Caco-2 (cell line): ENCODE measurements at regions not wholly inside any gene's neighbourhood (a gene's known extent, or its start where the extent isn't known, plus 50 kb on each side); places are given as distances from the start of the nearest gene placed in this dataset.

ENCODE experiments used
- BruUV-seq: library from RNA; stranded (reverse); fragments of 400-500 nt; replicated peaks from 2 replicates; lab custom pipeline; 2021; lab: Mats Ljungman, UMichigan
- CTCF ChIA-PET: fragments of 300-600 bp; sonication (Branson Sonifier 250); formaldehyde crosslinking; loops from one replicate; lab custom pipeline; 2022; ENCODE audit warnings: antibody characterized with exemption; lab: Charles Lee
- POLR2A ChIA-PET: fragments of 300-600 bp; sonication (Branson Sonifier 250); formaldehyde crosslinking; loops from one replicate; lab custom pipeline; 2022; ENCODE audit warnings: antibody characterized with exemption; lab: Charles Lee
- DNase-seq, 2 experiments: peaks; one replicate each; pipeline versions ENCODE4 v3.0.0 to v3.0.0-alpha.2; 2020 to 2022
- H3K27me3 ChIP-seq: replicated peaks from 2 replicates; pipeline ENCODE4 v1.6.0; 2011; ENCODE audit warnings: low read length; ENCODE audit not compliant: control insufficient read depth, insufficient read depth
- H3K36me3 ChIP-seq: 2 replicates; pipeline ENCODE4 v1.5.1; 2011; ENCODE audit warnings: low read length; ENCODE audit not compliant: control insufficient read depth, insufficient read depth
- H3K4me1 ChIP-seq: fragments of 250-450 bp; sonication (Bioruptor Pico); 2 replicates; pipeline ENCODE4 v1.5.1; 2020; ENCODE audit warnings: mild to moderate bottlenecking
- H3K4me3 ChIP-seq: 2 replicates; pipeline ENCODE4 v1.5.1; 2011; ENCODE audit warnings: low read depth, mild to moderate bottlenecking, control low read depth, low read length
- H3K9me3 ChIP-seq: fragments of 250-450 bp; sonication (Bioruptor Pico); 2 replicates; pipeline ENCODE4 v1.5.1; 2020; ENCODE audit warnings: mild to moderate bottlenecking, moderate library complexity
- H3K27ac Mint-ChIP-seq: one replicate; pipeline ENCODE4 v1.8.0; 2022; ENCODE audit warnings: mixed read lengths; ENCODE audit not compliant: unreplicated experiment
- H3K27me3 Mint-ChIP-seq: one replicate; pipeline ENCODE4 v1.8.0; 2022; ENCODE audit warnings: mixed read lengths; ENCODE audit not compliant: insufficient read depth, unreplicated experiment
- H3K36me3 Mint-ChIP-seq: one replicate; pipeline ENCODE4 v1.8.0; 2022; ENCODE audit warnings: mild to moderate bottlenecking, mixed read lengths; ENCODE audit not compliant: insufficient read depth, unreplicated experiment
- H3K4me1 Mint-ChIP-seq: one replicate; pipeline ENCODE4 v1.8.0; 2022; ENCODE audit warnings: low read depth, mixed read lengths; ENCODE audit not compliant: unreplicated experiment
- H3K4me3 Mint-ChIP-seq: one replicate; pipeline ENCODE4 v1.8.0; 2022; ENCODE audit warnings: mild to moderate bottlenecking, moderate library complexity, mixed read lengths; ENCODE audit not compliant: unreplicated experiment
- H3K9me3 Mint-ChIP-seq: one replicate; pipeline ENCODE4 v1.8.0; 2022; ENCODE audit warnings: mixed read lengths; ENCODE audit not compliant: unreplicated experiment
- CTCF ChIP-seq, 2 experiments: fragments of 200-600 bp in 1 of 2; IDR thresholded peaks; 1 replicate in 1 of 2; 2 replicates in 1 of 2; pipeline versions ENCODE4 v1.5.1 to v1.8.0; 2011 to 2022; ENCODE audit warnings: antibody characterized with exemption in 1 of 2, control low read depth in 1 of 2, inconsistent platforms in 1 of 2, low read depth in 1 of 2, low read length in 1 of 2, mild to moderate bottlenecking in 1 of 2, moderate library complexity in 1 of 2; ENCODE audit not compliant: insufficient read depth in 1 of 2, severe bottlenecking in 1 of 2, unreplicated experiment in 1 of 2
- intact Hi-C: fragments of 100-400 bp; cut with micrococcal nuclease; formaldehyde crosslinking; loops from one replicate; pipeline ENCODE4 v1.10.0; 2022; ENCODE audit not compliant: unreplicated experiment

GRCh38 chr21:23543333-23543732, 2063.9 kb downstream of the MRPL39 start:
- Mint-ChIP-seq H3K9me3 (no peaks in the 10 kb centered on the region), H3K27me3 (no peaks in the 10 kb centered on the region), H3K4me1 (no peaks in the 10 kb centered on the region), H3K27ac (no peak overlapping the region), H3K36me3 (no peaks in the 10 kb centered on the region), H3K4me3 (no peak overlapping the region)
- no peak for DNase-seq
- Histone ChIP-seq H3K27me3 (no peaks in the 10 kb centered on the region), H3K9me3 (no peaks in the 10 kb centered on the region), H3K4me3 (no peak overlapping the region), H3K4me1 (no peaks in the 10 kb centered on the region), H3K36me3 (no peaks in the 10 kb centered on the region)
- CTCF ChIA-PET = no interaction called here
- POLR2A ChIA-PET = no interaction called here
- intact Hi-C loops = no loop called here
- BruUV-seq = no TSS peak
- no peak for TF ChIP-seq CTCF (IDR thresholded peaks at IDR 0.05; ENCODE audit: insufficient read depth in 1 of 2, low read depth in 1 of 2, low read length in 1 of 2, severe bottlenecking in 1 of 2, unreplicated experiment in 1 of 2)

- CTCF ChIA-PET = no interaction called here
- Mint-ChIP-seq H3K27me3 (no peaks in the 10 kb centered on the region), H3K9me3 (no peaks in the 10 kb centered on the region)
Observed at GRCh38 chr21:23542097-23542496, 2065.2 kb downstream of the MRPL39 start.

GRCh38 chr21:23541571-23541970, 2065.7 kb downstream of the MRPL39 start:
- no peak overlapping the region for H3K27ac Mint-ChIP-seq
- H3K9me3 Mint-ChIP-seq = no peaks in the 10 kb centered on the region
- Histone ChIP-seq H3K9me3 (no peaks in the 10 kb centered on the region), H3K4me1 (no peaks in the 10 kb centered on the region), H3K36me3 (no peaks in the 10 kb centered on the region), H3K4me3 (no peak overlapping the region), H3K27me3 (no peaks in the 10 kb centered on the region)
- CTCF ChIA-PET = no interaction called here
- no peak overlapping the region for H3K4me3 Mint-ChIP-seq
- no peaks in the 10 kb centered on the region for H3K36me3 Mint-ChIP-seq
- no peaks in the 10 kb centered on the region for H3K27me3 Mint-ChIP-seq
- no peak for DNase-seq
- no peaks in the 10 kb centered on the region for H3K4me1 Mint-ChIP-seq
- POLR2A ChIA-PET = no interaction called here
- intact Hi-C loops = no loop called here
- BruUV-seq = no TSS peak
- no peak for TF ChIP-seq CTCF (IDR thresholded peaks at IDR 0.05; ENCODE audit: insufficient read depth in 1 of 2, low read depth in 1 of 2, low read length in 1 of 2, severe bottlenecking in 1 of 2, unreplicated experiment in 1 of 2)

More at GRCh38 chr21:23542097-23542496, 2065.2 kb downstream of the MRPL39 start:
- intact Hi-C loops = no loop called here
- POLR2A ChIA-PET = no interaction called here
- Histone ChIP-seq H3K4me1 (no peaks in the 10 kb centered on the region), H3K9me3 (no peaks in the 10 kb centered on the region), H3K27me3 (no peaks in the 10 kb centered on the region), H3K4me3 (no peak overlapping the region), H3K36me3 (no peaks in the 10 kb centered on the region)
- no TSS peak for BruUV-seq
- H3K4me3 Mint-ChIP-seq = no peak overlapping the region
- no peaks in the 10 kb centered on the region for H3K36me3 Mint-ChIP-seq
- no peak for DNase-seq
- no peak for TF ChIP-seq CTCF (IDR thresholded peaks at IDR 0.05; ENCODE audit: insufficient read depth in 1 of 2, low read depth in 1 of 2, low read length in 1 of 2, severe bottlenecking in 1 of 2, unreplicated experiment in 1 of 2)
- H3K4me1 Mint-ChIP-seq = no peaks in the 10 kb centered on the region
- H3K27ac Mint-ChIP-seq = no peak overlapping the region
